NCI-H2227 (cell line): ENCODE measurements at regions not wholly inside any gene's neighbourhood (a gene's known extent, or its start where the extent isn't known, plus 50 kb on each side); places are given as distances from the start of the nearest gene placed in this dataset.

Experiments
- DNase-seq: peaks from one replicate; lab custom pipeline; 2025; ENCODE audit not compliant: unreplicated experiment; lab: John Stamatoyannopoulos, UW

GRCh38 chrX:15918003-15918402, 63.4 kb upstream of the AP1S2 start:
- no peak for DNase-seq

GRCh38 chrX:15916704-15917084, 62.1 kb upstream of the AP1S2 start:
- DNase-seq, result no peak

- DNase-seq, result no peak
Observed at GRCh38 chrX:15915959-15916703, 61.5 kb upstream of the AP1S2 start.

GRCh38 chrX:15914486-15914885, 59.9 kb upstream of the AP1S2 start:
- no peak for DNase-seq

- DNase-seq, result no peak
Observed at GRCh38 chrX:15913146-15913545, 58.5 kb upstream of the AP1S2 start.

GRCh38 chrX:15911734-15912550, 57.3 kb upstream of the AP1S2 start:
- no peak for DNase-seq

GRCh38 chrX:15909605-15910004, 55.0 kb upstream of the AP1S2 start:
- DNase-seq, result no peak

GRCh38 chrX:15908603-15909290, 54.1 kb upstream of the AP1S2 start:
- no peak for DNase-seq

- DNase-seq, result no peak
Observed at GRCh38 chrX:15906041-15906943, 51.7 kb upstream of the AP1S2 start.
